Endothelial cell (in vitro differentiated cells): ENCODE measurements at regions not wholly inside any gene's neighbourhood (a gene's known extent, or its start where the extent isn't known, plus 50 kb on each side); places are given as distances from the start of the nearest gene placed in this dataset.

Experiments used
- DNase-seq: peaks from one replicate; pipeline ENCODE4 v3.0.0; 2021; ENCODE audit warnings: low spot score
- H3K27ac Mint-ChIP-seq: one replicate; pipeline ENCODE4 v1.8.0; 2021; ENCODE audit warnings: mixed read lengths, inconsistent platforms; ENCODE audit not compliant: unreplicated experiment
- H3K27me3 Mint-ChIP-seq: one replicate; pipeline ENCODE4 v1.8.0; 2021; ENCODE audit warnings: mild to moderate bottlenecking, moderate library complexity, mixed read lengths, inconsistent platforms; ENCODE audit not compliant: unreplicated experiment
- H3K36me3 Mint-ChIP-seq: one replicate; pipeline ENCODE4 v1.8.0; 2021; ENCODE audit warnings: mild to moderate bottlenecking, low read depth, mixed read lengths, inconsistent platforms; ENCODE audit not compliant: unreplicated experiment
- H3K4me1 Mint-ChIP-seq: one replicate; pipeline ENCODE4 v1.8.0; 2021; ENCODE audit warnings: mild to moderate bottlenecking, mixed read lengths, inconsistent platforms; ENCODE audit not compliant: unreplicated experiment
- H3K4me3 Mint-ChIP-seq: one replicate; pipeline ENCODE4 v1.8.0; 2021; ENCODE audit warnings: mild to moderate bottlenecking, mixed read lengths, inconsistent platforms; ENCODE audit not compliant: unreplicated experiment
- H3K9me3 Mint-ChIP-seq: one replicate; pipeline ENCODE4 v1.8.0; 2021; ENCODE audit warnings: mixed read lengths, inconsistent platforms; ENCODE audit not compliant: unreplicated experiment
- CTCF ChIP-seq: fragments of 200-600 bp; sonication (generic); IDR thresholded peaks from one replicate; pipeline ENCODE4 v1.5.0; 2021; ENCODE audit warnings: antibody characterized with exemption; ENCODE audit not compliant: unreplicated experiment

- no peaks in the 10 kb centered on the region for H3K4me1 Mint-ChIP-seq
- no peaks in the 10 kb centered on the region for H3K36me3 Mint-ChIP-seq
- no peak for TF ChIP-seq CTCF
- DNase-seq, result no peak
- H3K9me3 Mint-ChIP-seq, result peaks cover 20% of the 10 kb centered on the region
- no peak overlapping the region for H3K4me3 Mint-ChIP-seq
- H3K27ac Mint-ChIP-seq, result no peak overlapping the region
- H3K27me3 Mint-ChIP-seq, result peaks cover 2% of the 10 kb centered on the region
These were observed 381.3 kb upstream of the LARGE1 start for GRCh38 chr22:34301569-34301968.

- no peak for TF ChIP-seq CTCF
- H3K4me1 Mint-ChIP-seq, result no peaks in the 10 kb centered on the region
- peaks cover 3% of the 10 kb centered on the region for H3K27me3 Mint-ChIP-seq
- peaks cover 29% of the 10 kb centered on the region for H3K9me3 Mint-ChIP-seq
- no peak for DNase-seq
- no peak overlapping the region for H3K27ac Mint-ChIP-seq
- H3K4me3 Mint-ChIP-seq, result no peak overlapping the region
- H3K36me3 Mint-ChIP-seq, result no peaks in the 10 kb centered on the region
These were observed 383.4 kb upstream of the LARGE1 start for GRCh38 chr22:34303656-34304055.

GRCh38 chr22:34306361-34306760, 386.1 kb upstream of the LARGE1 start:
- H3K27me3 Mint-ChIP-seq, result peaks cover 5% of the 10 kb centered on the region
- no peaks in the 10 kb centered on the region for H3K4me1 Mint-ChIP-seq
- TF ChIP-seq CTCF, result no peak
- no peak for DNase-seq
- H3K9me3 Mint-ChIP-seq, result peaks cover 43% of the 10 kb centered on the region
- H3K4me3 Mint-ChIP-seq, result no peak overlapping the region
- no peaks in the 10 kb centered on the region for H3K36me3 Mint-ChIP-seq
- no peak overlapping the region for H3K27ac Mint-ChIP-seq

- H3K27ac Mint-ChIP-seq, result no peak overlapping the region
- peaks cover 50% of the 10 kb centered on the region for H3K9me3 Mint-ChIP-seq
- peaks cover 7% of the 10 kb centered on the region for H3K27me3 Mint-ChIP-seq
- no peak for DNase-seq
- H3K4me1 Mint-ChIP-seq, result no peaks in the 10 kb centered on the region
- TF ChIP-seq CTCF, result no peak
- H3K4me3 Mint-ChIP-seq, result no peak overlapping the region
- H3K36me3 Mint-ChIP-seq, result peaks cover 3% of the 10 kb centered on the region
These were observed 387.8 kb upstream of the LARGE1 start for GRCh38 chr22:34308101-34308500.

- H3K27me3 Mint-ChIP-seq, result peaks cover 4% of the 10 kb centered on the region
- no peak for TF ChIP-seq CTCF
- H3K27ac Mint-ChIP-seq, result no peak overlapping the region
- H3K36me3 Mint-ChIP-seq, result peaks cover 5% of the 10 kb centered on the region
- DNase-seq, result no peak
- no peaks in the 10 kb centered on the region for H3K4me1 Mint-ChIP-seq
- H3K4me3 Mint-ChIP-seq, result no peak overlapping the region
- peaks cover 44% of the 10 kb centered on the region for H3K9me3 Mint-ChIP-seq
These were observed 399.1 kb upstream of the LARGE1 start for GRCh38 chr22:34319346-34319745.
